Endothelial cell of umbilical vein (primary cell): ENCODE measurements at regions not wholly inside any gene's neighbourhood (a gene's known extent, or its start where the extent isn't known, plus 50 kb on each side); places are given as distances from the start of the nearest gene placed in this dataset.

Experiments used
- BruUV-seq: library from RNA; stranded (reverse); fragments of 400-500 nt; replicated peaks from 2 replicates; lab custom pipeline; 2021; lab: Mats Ljungman, UMichigan
- CTCF ChIA-PET: fragments of 300-600, 350-600 bp; sonication (Branson Sonifier 250); formaldehyde crosslinking; loops from one replicate; lab custom pipeline; 2021; ENCODE audit warnings: antibody characterized with exemption, inconsistent platforms; lab: Charles Lee
- POLR2A ChIA-PET: fragments of 300-600, 350-600 bp; sonication (Branson Sonifier 250); formaldehyde crosslinking; loops from one replicate; lab custom pipeline; 2021; ENCODE audit warnings: antibody characterized with exemption, inconsistent platforms; lab: Charles Lee
- DNase-seq: peaks from one replicate; pipeline ENCODE4 v3.0.0-alpha.2; 2011; ENCODE audit warnings: low read depth, low spot score
- FAIRE-seq: peaks from 2 replicates; lab custom pipeline; 2011; peaks lifted over from hg19 to GRCh38; lab: Jason Lieb, UNC
- H2AFZ ChIP-seq: 2 replicates; pipeline ENCODE4 v1.6.0; 2012; ENCODE audit warnings: low read depth, low read length, control low read depth, inconsistent platforms
- H3K27ac ChIP-seq: 2 replicates; pipeline ENCODE4 v1.5.1; 2011; ENCODE audit warnings: low read depth, mild to moderate bottlenecking, control low read depth, low read length, moderate library complexity; ENCODE audit not compliant: insufficient read depth
- H3K27me3 ChIP-seq, 2 experiments: 2 replicates each; pipeline versions ENCODE4 v1.6.0 to v1.6.1; 2011; ENCODE audit warnings: low read length in 2 of 2, mixed read lengths in 1 of 2; ENCODE audit not compliant: control insufficient read depth in 2 of 2, insufficient read depth in 2 of 2
- H3K36me3 ChIP-seq, 2 experiments: 2 replicates in 1 of 2; 3 replicates in 1 of 2; pipeline ENCODE4 v1.5.1; 2011; ENCODE audit warnings: low read length in 2 of 2, mild to moderate bottlenecking in 1 of 2, moderate library complexity in 1 of 2; ENCODE audit not compliant: control insufficient read depth in 2 of 2, insufficient read depth in 2 of 2; ENCODE audit errors: extremely low read depth in 1 of 2
- H3K4me1 ChIP-seq: 3 replicates; pipeline ENCODE4 v1.5.1; 2011; ENCODE audit warnings: mild to moderate bottlenecking, low read length; ENCODE audit not compliant: control insufficient read depth, insufficient read depth; ENCODE audit errors: extremely low read depth
- H3K4me2 ChIP-seq: 2 replicates; pipeline ENCODE4 v1.6.1; 2011; ENCODE audit warnings: low read length, control low read depth, mixed read lengths; ENCODE audit not compliant: insufficient read depth
- H3K4me3 ChIP-seq, 3 experiments: fragments of 200-600 bp in 1 of 3; sonication (generic), shearing (Covaris generic) in 1 of 3; replicated peaks in 1 of 3; 2 replicates each; pipeline ENCODE4 v1.5.1; 2011 to 2016; ENCODE audit warnings: control low read depth in 3 of 3, low read length in 3 of 3, mild to moderate bottlenecking in 2 of 3, inconsistent platforms in 1 of 3, low read depth in 1 of 3, moderate library complexity in 1 of 3; ENCODE audit not compliant: insufficient read depth in 1 of 3
- H3K79me2 ChIP-seq: 2 replicates; pipeline ENCODE4 v1.6.0; 2012; ENCODE audit warnings: low read length, inconsistent platforms; ENCODE audit not compliant: control insufficient read depth, insufficient read depth
- H3K9ac ChIP-seq: replicated peaks from 2 replicates; pipeline ENCODE3; 2011; ENCODE audit warnings: low read length, control low read depth; ENCODE audit not compliant: insufficient read depth; ENCODE audit errors: extremely low read depth
- H3K9me1 ChIP-seq: replicated peaks from 3 replicates; pipeline ENCODE4 v1.6.0; 2011; ENCODE audit warnings: mild to moderate bottlenecking, low read length; ENCODE audit not compliant: control insufficient read depth, insufficient read depth; ENCODE audit errors: extremely low read depth
- H3K9me3 ChIP-seq: replicated peaks from 2 replicates; pipeline ENCODE4 v1.5.1; 2012; ENCODE audit warnings: low read length, inconsistent platforms; ENCODE audit not compliant: control insufficient read depth, insufficient read depth
- H4K20me1 ChIP-seq: replicated peaks from 2 replicates; pipeline ENCODE3; 2011; ENCODE audit warnings: mild to moderate bottlenecking, low read length; ENCODE audit not compliant: control insufficient read depth, insufficient read depth; ENCODE audit errors: extremely low read depth
- CTCF ChIP-seq, 2 donors: IDR thresholded peaks; 1 replicate in 1 of 2; 2 replicates in 1 of 2; pipeline ENCODE4 v1.5.1; 2011; ENCODE audit warnings: low read length in 2 of 2, mild to moderate bottlenecking in 2 of 2, moderate library complexity in 2 of 2, control low read depth in 1 of 2, inconsistent platforms in 1 of 2, low read depth in 1 of 2; ENCODE audit not compliant: insufficient read depth in 1 of 2; ENCODE audit errors: extremely low read depth in 1 of 2
- EZH2 ChIP-seq: IDR thresholded peaks from 2 replicates; pipeline ENCODE4 v1.6.1; 2012; ENCODE audit warnings: borderline replicate concordance, low read depth, mild to moderate bottlenecking, moderate library complexity, low read length, inconsistent platforms; ENCODE audit not compliant: severe bottlenecking
- FOS ChIP-seq: IDR thresholded peaks from 2 replicates; pipeline ENCODE4 v1.6.1; 2011; ENCODE audit warnings: mild to moderate bottlenecking, low read length, moderate library complexity, borderline replicate concordance; ENCODE audit not compliant: insufficient read depth
- GATA2 ChIP-seq: IDR thresholded peaks from 2 replicates; pipeline ENCODE4 v1.7.0; 2011; ENCODE audit warnings: low read depth, mild to moderate bottlenecking, moderate library complexity, mixed read lengths, low read length; ENCODE audit not compliant: insufficient read length, insufficient read depth
- JUN ChIP-seq: IDR thresholded peaks from 2 replicates; pipeline ENCODE4 v1.6.1; 2011; ENCODE audit warnings: borderline replicate concordance, low read depth; ENCODE audit not compliant: insufficient read length, insufficient read depth
- MAX ChIP-seq: IDR thresholded peaks from 2 replicates; pipeline ENCODE4 v1.6.1; 2011; ENCODE audit not compliant: insufficient read depth, insufficient read length
- MYC ChIP-seq: IDR thresholded peaks from one replicate; pipeline ENCODE4 v1.6.1; 2011; ENCODE audit warnings: mild to moderate bottlenecking, low read depth, low read length
- POLR2A ChIP-seq: IDR thresholded peaks from 2 replicates; pipeline ENCODE4 v1.6.1; 2012; ENCODE audit warnings: low read depth, mild to moderate bottlenecking, control low read depth, low read length
- POLR2AphosphoS5 ChIP-seq: IDR thresholded peaks from 2 replicates; pipeline ENCODE4 v1.6.1; 2012; ENCODE audit warnings: low read depth, mild to moderate bottlenecking, control low read depth, low read length, moderate library complexity; ENCODE audit not compliant: insufficient read depth
- dilution Hi-C: fragments of 300-500 bp; cut with MboI; formaldehyde crosslinking; loops from one replicate; pipeline ENCODE4 v1.15.0; 2019; ENCODE audit warnings: low sequenced_read_pairs; ENCODE audit not compliant: extremely low pct_ligation_motif_present
- intact Hi-C: fragments of 100-400 bp; cut with micrococcal nuclease; formaldehyde crosslinking; loops from one replicate; pipeline ENCODE4 v1.10.0; 2022

GRCh38 chr3:117586161-117586560 lies 876.6 kb downstream of the TUSC7 start:
- dilution Hi-C loops (no loop called here), intact Hi-C loops (no loop called here)
- Histone ChIP-seq H3K27me3 (no peaks in the 10 kb centered on the region), H3K4me2 (no peak overlapping the region), H3K27ac (no peak overlapping the region), H3K79me2 (no peaks in the 10 kb centered on the region), H3K4me1 (no peaks in the 10 kb centered on the region), H3K36me3 (no peaks in the 10 kb centered on the region), H3K9me3 (no peaks in the 10 kb centered on the region), H4K20me1 (no peaks in the 10 kb centered on the region), H3K9ac (no peak overlapping the region), H3K9me1 (no peaks in the 10 kb centered on the region), H3K4me3 (no peak overlapping the region), H2AFZ (no peak overlapping the region)
- no peak for DNase-seq
- no peak for FAIRE-seq
- BruUV-seq, result no TSS peak
- POLR2A ChIA-PET, result no interaction called here
- TF ChIP-seq GATA2, result no peak
- no peak for TF ChIP-seq FOS
- TF ChIP-seq POLR2A, result no peak
- TF ChIP-seq CTCF (IDR thresholded peaks at IDR 0.05; ENCODE audit: extremely low read depth in 1 of 2, insufficient read depth in 1 of 2, low read depth in 1 of 2, low read length in 2 of 2), result no peak
- TF ChIP-seq MYC, result no peak
- TF ChIP-seq JUN, result no peak
- no peak for TF ChIP-seq MAX
- no peak for TF ChIP-seq POLR2AphosphoS5
- no peak for TF ChIP-seq EZH2
- CTCF ChIA-PET, result no interaction called here
